Esophagus muscularis mucosa (tissue), 4 donors: ENCODE measurements at regions not wholly inside any gene's neighbourhood (a gene's known extent, or its start where the extent isn't known, plus 50 kb on each side); places are given as distances from the start of the nearest gene placed in this dataset.

ENCODE experiments used
- DNase-seq: peaks from one replicate; pipeline ENCODE4 v3.0.0-alpha.2; 2017; ENCODE audit errors: extremely low spot score
- H3K27ac ChIP-seq, 4 donors: fragments of 200-600 bp; sonication (generic); replicated peaks in 1 of 4; 1 replicate in 3 of 4; 2 replicates in 1 of 4; pipeline ENCODE4 v1.5.1; 2016 to 2019; ENCODE audit warnings: mild to moderate bottlenecking in 1 of 4
- H3K27me3 ChIP-seq, 4 donors: fragments of 200-600 bp; sonication (generic); one replicate each; pipeline versions ENCODE4 v1.5.1 to v1.6.0; 2016 to 2019
- H3K36me3 ChIP-seq, 4 donors: fragments of 200-600 bp; sonication (generic); one replicate each; pipeline ENCODE4 v1.5.1; 2016 to 2019
- H3K4me1 ChIP-seq, 4 donors: fragments of 200-600 bp; sonication (generic); one replicate each; pipeline ENCODE4 v1.5.1; 2016 to 2019
- H3K4me3 ChIP-seq, 4 donors: fragments of 200-600 bp; sonication (generic); 1 replicate in 2 of 4; 2 replicates in 2 of 4; pipeline ENCODE4 v1.5.1; 2016 to 2019; ENCODE audit warnings: mild to moderate bottlenecking in 4 of 4, moderate library complexity in 1 of 4
- H3K9me3 ChIP-seq, 4 donors: fragments of 200-600 bp; sonication (generic); 1 replicate in 3 of 4; 2 replicates in 1 of 4; pipeline ENCODE4 v1.5.1; 2016 to 2019
- CTCF ChIP-seq, 3 experiments: fragments of 200-600 bp in 2 of 3; fragments of 450-650 bp in 1 of 3; sonication (generic) in 2 of 3; IDR thresholded peaks; one replicate each; pipeline ENCODE4 v1.5.1; 2017 to 2019; ENCODE audit warnings: antibody characterized with exemption in 3 of 3, mild to moderate bottlenecking in 2 of 3, moderate library complexity in 1 of 3
- EP300 ChIP-seq: sonication (generic); formaldehyde crosslinking; IDR thresholded peaks from one replicate; pipeline ENCODE4 v1.6.1; 2017; ENCODE audit warnings: antibody characterized with exemption
- POLR2A ChIP-seq: fragments of 450-650 bp; IDR thresholded peaks from one replicate; pipeline ENCODE4 v1.6.1; 2017; ENCODE audit warnings: antibody characterized with exemption, moderate library complexity, mild to moderate bottlenecking, low read depth
- POLR2AphosphoS5 ChIP-seq, 2 donors: sonication (generic); formaldehyde crosslinking; IDR thresholded peaks; one replicate each; pipeline ENCODE4 v1.6.1; 2017; ENCODE audit warnings: antibody characterized with exemption in 2 of 2
- WGBS: methylation state at CpG from one replicate; pipeline ENCODE4 v1.1.5; 2018; 5-methylcytosine and 5-hydroxymethylcytosine counted together
- intact Hi-C: fragments of 100-400 bp; cut with DNase I; formaldehyde crosslinking; loops from one replicate; pipeline ENCODE4 v1.15.1; 2023

GRCh38 chr6:92114797-92115196 is 1304.6 kb downstream of the EPHA7 start:
- Histone ChIP-seq H3K4me3 (no peak overlapping the region), H3K27ac (no peak overlapping the region), H3K4me1 (no peaks in the 10 kb centered on the region), H3K27me3 (no peaks in the 10 kb centered on the region), H3K36me3 (no peaks in the 10 kb centered on the region), H3K9me3 (no peaks in the 10 kb centered on the region)
- 49% methylated on average over 2 of the region's 2 CpGs for WGBS
- intact Hi-C loops = no loop called here
- no peak for TF ChIP-seq POLR2A
- DNase-seq = no peak

GRCh38 chr6:92114091-92114675 is 1305.2 kb downstream of the EPHA7 start:
- no peak overlapping the region for H3K4me3 ChIP-seq
- no peak overlapping the region for H3K27ac ChIP-seq
- intact Hi-C loops = no loop called here
- DNase-seq = no peak
- 26% methylated on average over 1 of the region's 1 CpG for WGBS
- no peaks in the 10 kb centered on the region for H3K9me3 ChIP-seq
- no peaks in the 10 kb centered on the region for H3K27me3 ChIP-seq
- no peaks in the 10 kb centered on the region for H3K36me3 ChIP-seq
- TF ChIP-seq CTCF (IDR thresholded peaks at IDR 0.05) (no peak), EP300 (no peak), POLR2AphosphoS5 (IDR thresholded peaks at IDR 0.05) (no peak), POLR2A (no peak)
- H3K4me1 ChIP-seq = no peaks in the 10 kb centered on the region

GRCh38 chr6:92111386-92111785 is 1308.0 kb downstream of the EPHA7 start:
- WGBS = 72% methylated on average over 2 of the region's 2 CpGs
- no peaks in the 10 kb centered on the region for H3K36me3 ChIP-seq
- H3K9me3 ChIP-seq = no peaks in the 10 kb centered on the region
- DNase-seq = no peak
- intact Hi-C loops = no loop called here
- TF ChIP-seq EP300 = no peak
- TF ChIP-seq CTCF (IDR thresholded peaks at IDR 0.05) = no peak
- TF ChIP-seq POLR2A = no peak
- TF ChIP-seq POLR2AphosphoS5 (IDR thresholded peaks at IDR 0.05) = no peak
- no peaks in the 10 kb centered on the region for H3K4me1 ChIP-seq
- no peak overlapping the region for H3K4me3 ChIP-seq
- H3K27ac ChIP-seq = no peak overlapping the region
- H3K27me3 ChIP-seq = no peaks in the 10 kb centered on the region

GRCh38 chr6:92110403-92110802 is 1309.0 kb downstream of the EPHA7 start:
- intact Hi-C loops = no loop called here
- no peaks in the 10 kb centered on the region for H3K4me1 ChIP-seq
- H3K27me3 ChIP-seq = no peaks in the 10 kb centered on the region
- no peaks in the 10 kb centered on the region for H3K36me3 ChIP-seq
- H3K4me3 ChIP-seq = no peak overlapping the region
- H3K9me3 ChIP-seq = no peaks in the 10 kb centered on the region
- no peak overlapping the region for H3K27ac ChIP-seq
- TF ChIP-seq POLR2AphosphoS5 (IDR thresholded peaks at IDR 0.05) (no peak), EP300 (no peak), CTCF (IDR thresholded peaks at IDR 0.05) (no peak), POLR2A (no peak)
- 63% methylated on average over 4 of the region's 4 CpGs for WGBS
- DNase-seq = no peak

GRCh38 chr6:92109956-92110355 is 1309.4 kb downstream of the EPHA7 start:
- intact Hi-C loops = no loop called here
- H3K27ac ChIP-seq = no peak overlapping the region
- TF ChIP-seq CTCF (IDR thresholded peaks at IDR 0.05) = no peak
- TF ChIP-seq EP300 = no peak
- no peak for TF ChIP-seq POLR2AphosphoS5 (IDR thresholded peaks at IDR 0.05)
- no peak for TF ChIP-seq POLR2A
- WGBS = 75% methylated on average over 5 of the region's 5 CpGs
- no peaks in the 10 kb centered on the region for H3K27me3 ChIP-seq
- H3K9me3 ChIP-seq = peaks cover 0 to 4% (median under 1%) of the 10 kb centered on the region in 4 donors
- H3K4me1 ChIP-seq = no peaks in the 10 kb centered on the region
- H3K36me3 ChIP-seq = no peaks in the 10 kb centered on the region
- DNase-seq = no peak
- no peak overlapping the region for H3K4me3 ChIP-seq
